ENCODE measurements at regions not wholly inside any gene's neighbourhood (a gene's known extent, or its start where the extent isn't known, plus 50 kb on each side); places are given as distances from the start of the nearest gene placed in this dataset.
"Not testable (repeated sequence)": the region's sequence is repeated elsewhere in the genome, so short reads cannot be mapped to it uniquely, and the experiment has no call there.

GRCh38 chr6:6872459-6873344 lies 235.1 kb upstream of the RREB1 start:
- TF ChIP-seq POLR2A (IDR thresholded peaks at IDR 0.05) (no peak), CTCF (IDR thresholded peaks at IDR 0.05) (no peak)
- Histone ChIP-seq H3K4me1 (no peaks in the 10 kb centered on the region), H3K4me3 (no peak overlapping the region), H3K36me3 (no peaks in the 10 kb centered on the region), H3K27ac (no peak overlapping the region), H3K9me3 (no peaks in the 10 kb centered on the region), H3K27me3 (no peaks in the 10 kb centered on the region)
- peak in 1 of 3 donors; percentile 17 for DNase-seq

- Histone ChIP-seq H3K27me3 (no peaks in the 10 kb centered on the region), H3K36me3 (no peaks in the 10 kb centered on the region), H3K27ac (no peak overlapping the region), H3K9me3 (no peaks in the 10 kb centered on the region), H3K4me3 (no peak overlapping the region), H3K4me1 (no peaks in the 10 kb centered on the region)
- peak in 1 of 3 donors; percentile 17 for DNase-seq
- TF ChIP-seq CTCF (IDR thresholded peaks at IDR 0.05) (no peak), POLR2A (IDR thresholded peaks at IDR 0.05) (no peak)
These were observed 234.0 kb upstream of the RREB1 start for GRCh38 chr6:6873778-6874177.

GRCh38 chr6:6875818-6876470 lies 231.8 kb upstream of the RREB1 start:
- TF ChIP-seq CTCF (IDR thresholded peaks at IDR 0.05) (no peak), POLR2A (IDR thresholded peaks at IDR 0.05) (no peak)
- no peaks in the 10 kb centered on the region for H3K4me1 ChIP-seq
- H3K36me3 ChIP-seq, result no peaks in the 10 kb centered on the region
- H3K27ac ChIP-seq, result no peak overlapping the region
- H3K4me3 ChIP-seq, result no peak overlapping the region
- H3K27me3 ChIP-seq, result no peaks in the 10 kb centered on the region
- no peaks in the 10 kb centered on the region for H3K9me3 ChIP-seq
- DNase-seq, result peak in 1 of 3 donors; percentile 45

GRCh38 chr6:6877792-6878191 lies 230.0 kb upstream of the RREB1 start:
- H3K4me3 ChIP-seq, H3K9me3 ChIP-seq, H3K36me3 ChIP-seq, H3K4me1 ChIP-seq, H3K27me3 ChIP-seq, H3K27ac ChIP-seq: not testable (repeated sequence)
- peak in 1 of 3 donors; percentile 14 for DNase-seq

DNA sequence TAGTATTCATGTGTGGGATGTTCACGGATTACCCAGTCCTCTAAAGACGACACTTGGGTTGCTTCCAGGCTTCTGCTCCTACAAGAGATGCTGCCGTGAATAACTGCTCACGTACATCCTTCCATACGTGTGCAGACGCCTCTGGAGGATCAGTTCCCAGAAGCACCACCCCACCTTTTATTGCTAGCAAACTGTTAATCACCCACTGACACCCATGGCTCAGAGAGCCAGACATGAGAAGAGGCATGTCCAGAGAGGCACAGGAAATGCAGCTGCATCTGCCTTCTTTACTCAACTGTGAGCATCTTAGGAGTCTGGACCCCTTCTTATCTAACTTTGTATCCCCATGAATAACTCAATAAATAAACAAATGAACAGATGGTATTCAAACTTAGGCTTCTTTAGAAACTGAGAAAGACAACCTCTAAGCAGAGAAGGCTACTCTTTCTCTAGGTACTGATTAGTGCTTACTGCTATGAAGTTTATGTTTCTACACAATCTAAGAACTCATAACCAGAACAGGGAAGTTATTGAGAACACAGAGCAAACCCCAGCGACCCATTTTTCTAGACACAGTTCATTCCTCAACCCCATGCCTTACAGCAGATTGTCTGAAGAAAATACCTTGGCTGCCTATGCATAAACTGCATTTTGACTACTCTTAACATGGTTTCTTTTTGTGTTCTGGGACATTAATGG lies 228.7 kb upstream of the RREB1 start:
- Histone ChIP-seq H3K4me1 (no peaks in the 10 kb centered on the region), H3K27ac (peak overlapping the region in 1 of 4 donors; percentile 9), H3K9me3 (no peaks in the 10 kb centered on the region), H3K27me3 (no peaks in the 10 kb centered on the region), H3K4me3 (no peak overlapping the region), H3K36me3 (no peaks in the 10 kb centered on the region)
- TF ChIP-seq CTCF (IDR thresholded peaks at IDR 0.05) (no peak), POLR2A (IDR thresholded peaks at IDR 0.05) (no peak)
- no peak for DNase-seq

DNA sequence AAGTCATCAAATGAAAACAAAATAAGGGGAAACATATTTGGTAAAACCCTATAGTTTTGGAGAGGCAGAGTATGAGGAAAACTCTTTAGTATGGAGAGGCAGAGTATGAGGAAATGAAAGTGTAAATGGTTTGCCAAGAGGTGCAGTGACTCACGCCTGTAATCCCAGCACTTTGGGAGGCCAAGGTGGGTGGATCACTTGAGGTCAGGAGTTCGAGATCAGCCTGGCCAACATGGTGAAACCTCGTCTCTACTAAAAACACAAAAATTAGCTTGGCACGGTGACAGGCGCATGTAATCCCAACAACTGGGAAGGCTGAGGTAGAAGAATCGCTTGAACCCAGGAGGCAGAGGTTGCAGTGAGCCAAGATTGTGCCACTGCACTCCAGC lies 228.2 kb upstream of the RREB1 start:
- H3K4me3 ChIP-seq, H3K9me3 ChIP-seq, H3K27ac ChIP-seq, H3K4me1 ChIP-seq, H3K36me3 ChIP-seq, H3K27me3 ChIP-seq: not testable (repeated sequence)
- DNase-seq, result peak in 1 of 3 donors; percentile 32
